ENCODE measurements at regions not wholly inside any gene's neighbourhood (a gene's known extent, or its start where the extent isn't known, plus 50 kb on each side); places are given as distances from the start of the nearest gene placed in this dataset.
"Not testable (repeated sequence)": the region's sequence is repeated elsewhere in the genome, so short reads cannot be mapped to it uniquely, and the experiment has no call there.

DNA sequence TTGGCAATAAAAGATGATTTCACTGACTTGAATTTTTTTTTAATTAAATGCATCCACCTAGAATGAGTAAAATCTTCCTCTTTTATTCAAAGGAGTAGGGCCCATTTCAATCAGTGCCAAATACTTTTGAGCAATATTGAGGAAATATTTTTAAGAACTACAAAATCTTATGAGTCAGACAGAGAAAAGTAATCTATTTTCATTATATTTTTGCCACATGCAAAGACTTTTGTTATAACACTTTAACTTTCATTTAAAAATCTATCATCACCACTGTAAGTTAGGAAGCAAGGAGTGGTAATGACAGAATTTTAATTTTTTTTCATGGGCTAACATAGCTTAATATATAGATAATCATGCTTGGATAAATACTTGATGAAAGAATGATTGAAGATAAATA lies 345.2 kb upstream of the KITLG start:
- no peak for DNase-seq

- DNase-seq: no peak
Measured at GRCh38 chr12:88924162-88924561, 343.9 kb upstream of the KITLG start.

GRCh38 chr12:88923631-88924030 lies 343.4 kb upstream of the KITLG start:
- DNase-seq: no peak

GRCh38 chr12:88922816-88923215 lies 342.5 kb upstream of the KITLG start:
- no peak for DNase-seq

DNA sequence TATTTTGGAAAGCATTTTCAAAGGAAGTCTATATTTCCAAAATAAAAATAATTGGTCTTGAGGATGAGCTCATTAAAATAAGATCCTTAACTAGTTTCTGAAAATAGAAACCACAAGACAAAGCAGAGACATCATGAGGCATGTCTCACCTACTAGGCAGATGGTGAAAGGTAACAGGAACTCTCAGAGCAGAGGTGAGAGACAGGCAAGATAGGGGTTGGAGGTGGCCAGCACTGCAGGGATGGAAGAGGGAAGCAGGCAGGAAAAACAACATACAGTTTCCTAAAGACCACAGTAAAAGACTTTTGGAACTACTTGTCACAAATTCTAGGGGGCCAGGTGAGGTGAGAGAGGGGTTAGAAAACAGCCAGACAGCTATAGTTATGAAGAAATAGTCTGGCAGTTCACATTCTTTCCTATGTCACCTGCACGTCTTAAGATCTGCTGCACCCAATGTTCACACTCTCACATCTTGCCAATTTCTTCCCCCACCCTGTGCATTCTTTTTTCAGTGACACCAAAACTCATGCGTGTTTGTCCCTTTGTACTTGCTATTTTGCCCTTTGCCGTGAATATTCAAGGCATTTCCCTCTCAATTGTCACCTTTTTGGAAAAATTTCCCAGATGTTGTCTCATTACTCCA lies 341.7 kb upstream of the KITLG start:
- DNase-seq: no peak

GRCh38 chr12:88921434-88921833 lies 341.2 kb upstream of the KITLG start:
- DNase-seq: no peak

GRCh38 chr12:88918161-88918560 lies 337.9 kb upstream of the KITLG start:
- DNase-seq: no peak

- DNase-seq: no peak
Measured at GRCh38 chr12:88914967-88915366, 334.7 kb upstream of the KITLG start.

DNA sequence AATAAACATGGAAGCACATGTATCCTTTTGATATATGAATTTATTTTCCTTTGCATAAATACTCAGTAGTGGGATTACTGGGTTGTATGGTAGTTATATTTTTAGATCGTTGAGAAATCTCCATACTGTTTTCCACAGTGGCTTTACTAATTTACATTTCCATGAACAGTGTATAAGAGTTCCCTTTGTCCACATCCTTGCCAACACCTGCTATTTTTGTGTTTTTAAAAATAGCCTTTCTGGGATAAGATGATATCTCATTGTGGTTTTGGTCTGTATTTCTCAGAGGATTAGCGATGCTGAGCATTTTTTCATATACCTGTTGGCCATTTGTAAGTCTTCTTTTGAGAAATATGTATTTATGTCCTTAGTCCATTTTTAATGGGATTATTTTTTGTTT lies 329.2 kb upstream of the KITLG start:
- no peak for DNase-seq

- DNase-seq: no peak
Measured at GRCh38 chr12:88908345-88908744, 328.1 kb upstream of the KITLG start.

DNA sequence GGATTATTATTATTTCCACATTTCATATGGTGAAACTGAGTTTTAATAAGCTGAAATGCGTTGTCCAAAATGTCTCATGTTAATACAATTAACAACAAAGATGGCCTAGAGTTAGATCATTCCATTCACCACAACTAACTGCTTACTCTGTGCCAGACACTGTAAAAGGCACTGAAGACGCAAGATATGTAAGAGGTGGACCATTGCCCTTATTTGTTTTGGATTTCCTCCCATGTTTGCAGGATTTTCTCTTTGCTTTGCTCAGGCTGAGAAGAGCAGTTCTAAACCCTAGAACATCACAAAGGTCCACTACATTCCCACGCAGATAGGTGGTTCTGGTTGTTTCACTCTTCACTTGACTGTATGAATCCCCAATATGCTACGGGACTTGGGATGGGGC lies 324.4 kb upstream of the KITLG start:
- DNase-seq: no peak

GRCh38 chr12:88903333-88903732 lies 323.1 kb upstream of the KITLG start:
- no peak for DNase-seq

GRCh38 chr12:88897723-88898122 lies 317.5 kb upstream of the KITLG start:
- DNase-seq: no peak

DNA sequence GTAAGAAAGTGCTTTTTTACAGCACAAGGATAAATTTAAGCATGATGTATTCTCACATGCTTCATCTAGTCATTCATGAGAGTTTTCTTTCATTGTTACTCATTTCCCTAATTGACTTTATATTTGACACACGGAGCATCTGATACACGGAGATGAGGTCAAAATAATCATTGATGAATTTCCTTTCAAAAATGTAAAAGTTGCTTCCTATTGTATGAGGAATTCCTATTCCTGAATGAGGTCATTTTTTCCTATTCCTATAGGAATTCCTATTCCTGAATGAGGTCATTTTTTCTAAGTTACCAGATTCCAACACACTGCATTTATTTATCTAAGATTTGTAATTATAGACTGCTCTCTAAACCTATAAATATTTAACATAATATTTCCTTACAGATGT lies 316.7 kb upstream of the KITLG start:
- no peak for DNase-seq

DNA sequence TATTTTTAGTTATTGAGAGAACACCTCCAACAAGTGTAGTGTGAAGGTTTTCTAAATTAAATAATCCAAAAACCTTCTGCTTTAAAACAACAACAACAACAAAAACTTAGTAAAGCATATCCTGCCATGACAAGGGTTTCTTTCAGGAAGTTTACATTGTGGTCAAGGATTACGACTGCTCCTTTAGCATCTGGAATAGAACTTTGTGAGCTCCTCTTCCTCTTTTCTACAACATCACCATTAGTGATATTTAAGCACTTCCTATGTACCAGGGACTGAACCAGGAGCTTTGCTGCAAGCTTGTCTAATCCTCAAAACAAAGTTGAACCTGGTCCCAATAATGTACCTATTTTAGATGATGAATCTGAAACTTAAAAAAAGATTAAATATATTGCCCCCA lies 315.4 kb upstream of the KITLG start:
- DNase-seq: no peak

- no peak for DNase-seq
Measured at GRCh38 chr12:88893801-88894200, 313.5 kb upstream of the KITLG start.

DNA sequence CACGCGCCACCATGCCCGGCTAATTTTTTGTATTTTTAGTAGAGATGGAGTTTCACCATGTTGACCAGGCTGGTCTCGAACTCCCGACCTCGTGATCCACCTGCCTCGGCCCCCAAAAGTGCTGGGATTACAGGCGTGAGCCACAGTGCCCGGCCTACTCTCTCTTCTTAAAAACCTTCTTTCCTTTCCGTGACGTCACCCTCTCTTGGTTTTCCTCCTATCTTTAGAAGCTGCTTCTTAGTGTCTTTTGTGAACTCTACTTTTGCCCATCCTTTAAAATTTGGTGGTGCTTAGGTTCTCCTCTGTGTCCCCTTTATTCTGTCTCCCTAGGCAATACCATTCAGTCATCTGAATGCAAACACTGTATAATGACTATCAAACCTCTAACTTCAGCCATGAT lies 311.2 kb upstream of the KITLG start:
- not testable (repeated sequence) for DNase-seq

DNA sequence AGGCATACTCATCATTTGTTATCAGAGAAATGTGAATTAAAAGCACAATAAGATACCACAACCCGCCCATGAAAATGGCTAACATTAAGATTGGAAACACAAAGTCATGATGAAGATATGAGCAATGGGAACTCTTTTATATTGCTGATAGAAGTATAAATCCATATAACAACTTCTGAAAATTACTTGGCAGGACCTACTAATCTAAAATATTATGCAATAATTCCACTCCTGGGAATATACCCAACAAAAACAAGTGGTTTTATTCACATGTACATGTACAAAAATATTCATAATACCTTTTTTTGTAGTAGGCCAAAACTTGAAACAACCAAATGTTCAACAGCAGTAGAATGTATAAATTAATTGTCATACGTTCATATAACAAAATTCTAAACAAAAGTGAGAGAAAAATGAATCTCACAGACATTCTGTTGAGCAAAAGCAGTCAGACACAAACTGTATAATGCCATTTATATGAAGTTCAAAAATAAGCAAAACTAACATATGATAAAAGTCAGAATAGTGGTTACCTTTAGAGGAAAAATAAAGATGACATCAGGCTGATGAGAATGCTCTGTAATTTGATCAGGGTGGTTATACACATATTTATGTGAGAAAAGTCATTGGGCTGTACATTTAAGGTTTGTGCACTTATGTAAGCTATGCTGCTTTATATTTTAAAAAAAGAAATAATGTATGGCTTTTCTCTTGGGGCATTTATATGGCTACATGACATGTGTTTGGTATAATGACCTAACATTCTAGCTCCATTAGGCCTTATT lies 309.2 kb upstream of the KITLG start:
- DNase-seq: no peak

- no peak for DNase-seq
Measured at GRCh38 chr12:88884600-88884999, 304.3 kb upstream of the KITLG start.

DNA sequence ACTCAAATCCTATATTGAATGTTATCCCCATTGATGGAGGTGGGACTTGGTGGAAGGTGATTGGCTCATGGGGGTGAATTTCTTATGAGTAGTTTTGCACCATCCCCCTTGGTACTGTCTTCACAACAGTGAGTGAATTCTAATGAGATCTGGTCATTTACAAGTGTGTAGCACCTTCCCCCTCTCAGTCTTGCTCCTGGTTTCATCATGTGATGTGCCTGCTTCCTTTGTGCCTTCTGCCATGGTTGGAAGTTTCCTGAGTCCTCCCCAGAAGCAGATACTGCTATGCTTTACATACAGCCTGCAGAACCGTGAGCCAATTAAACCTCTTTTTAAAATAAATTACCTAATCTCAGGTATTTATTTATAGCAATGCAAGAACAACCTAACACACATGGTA lies 302.4 kb upstream of the KITLG start:
- DNase-seq: no peak

- DNase-seq: no peak
Measured at GRCh38 chr12:88880051-88880450, 299.8 kb upstream of the KITLG start.

DNA sequence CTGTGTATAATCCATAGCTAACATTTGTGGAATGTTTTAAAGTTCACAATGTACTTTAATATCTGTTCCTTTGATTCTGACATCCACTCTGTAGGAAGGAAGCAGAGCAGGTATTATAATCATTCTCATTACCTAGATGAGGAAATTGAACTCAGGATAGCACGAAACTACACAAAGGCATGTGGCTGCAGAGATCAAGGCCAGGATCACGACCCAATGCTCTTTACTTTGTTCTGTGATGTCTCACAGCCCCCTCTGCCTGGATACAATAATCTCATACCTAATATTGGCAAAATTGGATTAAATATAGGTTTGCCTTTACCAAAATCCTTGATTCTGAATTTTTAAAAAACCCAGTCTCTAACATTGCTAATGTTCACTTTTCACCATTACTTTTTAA lies 298.0 kb upstream of the KITLG start:
- DNase-seq: no peak

DNA sequence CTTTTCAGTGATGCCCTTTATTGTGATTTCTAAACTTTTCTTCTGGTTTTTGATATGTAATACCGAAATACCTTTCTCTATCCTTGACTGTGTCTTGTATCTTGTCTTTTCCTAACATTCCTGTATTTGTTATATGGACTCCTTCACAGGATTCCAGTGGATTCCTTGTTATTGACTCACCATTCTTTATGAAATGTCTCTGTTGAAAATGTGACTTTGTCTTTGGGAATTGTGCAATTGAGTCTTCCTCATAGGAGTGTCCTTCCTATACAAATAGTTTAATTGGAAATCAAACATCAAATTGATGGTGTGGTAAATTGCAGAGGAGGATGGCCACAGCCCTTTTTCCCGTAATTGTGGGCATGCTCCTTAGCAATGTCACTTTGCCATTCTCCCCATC lies 296.6 kb upstream of the KITLG start:
- no peak for DNase-seq

DNA sequence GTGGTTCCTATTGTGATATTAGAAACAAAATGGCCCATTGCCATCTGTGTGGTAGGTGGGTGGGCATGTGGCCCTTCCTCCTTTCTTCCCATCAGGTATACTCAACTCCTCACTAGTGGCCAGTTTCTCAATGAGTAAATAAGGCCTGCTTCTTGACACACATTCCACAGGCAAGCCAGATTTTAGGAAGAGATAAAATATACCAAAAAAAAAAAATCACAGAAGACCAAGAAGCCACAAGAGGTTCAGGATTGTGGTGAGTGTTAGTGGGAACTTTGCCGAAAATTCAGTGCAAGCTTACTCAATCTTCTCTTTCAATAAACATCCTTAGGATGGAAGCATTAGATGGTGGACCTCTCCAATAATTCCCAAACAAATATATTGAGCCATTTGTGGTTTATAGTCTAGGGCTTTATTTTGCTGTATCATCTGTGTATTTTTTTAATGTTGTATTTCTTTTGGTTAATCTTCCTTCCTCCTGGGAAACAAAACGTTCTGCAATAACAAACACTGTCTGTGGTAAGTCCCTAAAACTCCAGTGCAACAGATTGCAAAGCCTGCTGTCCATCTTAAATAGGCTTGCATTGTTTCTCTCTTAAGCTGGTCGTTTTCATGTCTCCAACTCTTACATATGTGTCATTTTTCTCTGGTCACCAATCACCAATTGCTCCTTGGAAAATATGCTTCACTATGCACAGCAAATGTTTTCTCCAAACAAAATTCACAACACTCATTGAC lies 289.9 kb upstream of the KITLG start:
- DNase-seq: no peak

All from NCI-H1694 treated with DMSO at 0.1 percent for 48 hours (cell line).